Stimulated activated CD8-positive, alpha-beta memory T cell treated with anti-CD3 and anti-CD28 coated beads, Interleukin-7, amount 100 ng/mL, for 24 hours (primary cell): ENCODE measurements at regions not wholly inside any gene's neighbourhood (a gene's known extent, or its start where the extent isn't known, plus 50 kb on each side); places are given as distances from the start of the nearest gene placed in this dataset.

Experiments used
- DNase-seq: peaks from one replicate; pipeline ENCODE4 v3.0.0-alpha.2; 2020; ENCODE audit warnings: low read depth

- DNase-seq, result no peak
Measured at GRCh38 chr9:84393266-84393950, 52.9 kb upstream of the SLC28A3 start.

DNA sequence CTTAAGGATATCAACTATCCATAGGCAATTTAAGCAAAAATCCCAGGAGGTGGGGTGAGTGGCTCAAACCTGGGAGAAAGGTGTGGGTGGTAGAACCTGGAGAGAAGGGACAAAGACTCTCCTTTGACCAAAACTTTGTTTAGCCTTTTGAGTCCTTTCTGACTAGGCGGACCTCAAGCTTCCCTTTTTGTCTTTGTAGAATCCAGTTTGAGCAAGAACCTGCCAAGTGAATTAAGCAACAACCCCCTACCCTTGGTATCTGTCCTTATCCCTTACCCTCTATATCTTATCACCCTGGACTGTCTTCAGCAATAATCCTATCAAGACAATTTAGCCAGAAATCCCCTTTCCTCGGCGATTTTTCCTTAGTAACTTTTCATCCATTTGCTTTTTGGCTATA is 53.5 kb upstream of the SLC28A3 start:
- DNase-seq, result no peak

- peak; percentile 26 for DNase-seq
Measured at GRCh38 chr9:84397151-84397728, 56.7 kb upstream of the SLC28A3 start.

DNA sequence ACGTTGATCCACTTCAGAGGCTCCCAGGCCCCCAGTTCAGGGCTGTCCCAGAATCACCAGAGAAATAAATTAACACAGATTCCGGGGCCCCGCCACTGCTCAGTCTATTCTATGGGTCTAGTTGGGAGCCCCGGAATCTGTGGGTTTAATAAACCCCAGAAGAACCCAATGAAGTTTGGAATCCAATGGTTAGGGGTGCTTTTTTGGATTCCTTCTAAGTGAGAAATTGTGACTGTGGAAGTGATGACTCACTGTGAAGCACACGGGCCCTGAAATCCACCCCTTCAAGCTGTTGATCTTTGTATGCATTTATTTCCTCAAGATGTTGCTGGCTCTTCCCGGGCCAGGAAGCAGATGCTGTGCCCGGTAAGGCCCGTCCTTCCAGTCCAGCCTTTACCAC is 57.3 kb upstream of the SLC28A3 start:
- DNase-seq, result no peak

DNA sequence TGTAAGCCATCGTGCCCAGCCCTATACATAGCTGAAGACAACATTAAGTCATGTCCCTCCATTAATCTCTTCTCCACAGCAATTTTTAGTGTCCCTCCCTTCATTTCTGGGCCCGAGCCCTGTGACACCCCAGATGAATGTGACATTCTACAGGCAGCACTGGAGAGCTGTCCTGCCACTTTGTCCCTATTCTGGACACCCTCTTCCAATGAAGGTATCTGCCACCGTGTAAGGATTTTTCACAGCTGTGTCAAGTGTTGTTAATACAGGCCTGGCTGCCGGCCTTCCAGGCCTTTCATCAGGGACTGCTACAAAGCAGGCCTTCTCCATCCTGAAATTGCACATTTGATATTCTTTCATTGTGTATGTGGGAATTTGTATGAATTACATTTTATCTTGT is 62.0 kb upstream of the SLC28A3 start:
- no peak for DNase-seq

DNA sequence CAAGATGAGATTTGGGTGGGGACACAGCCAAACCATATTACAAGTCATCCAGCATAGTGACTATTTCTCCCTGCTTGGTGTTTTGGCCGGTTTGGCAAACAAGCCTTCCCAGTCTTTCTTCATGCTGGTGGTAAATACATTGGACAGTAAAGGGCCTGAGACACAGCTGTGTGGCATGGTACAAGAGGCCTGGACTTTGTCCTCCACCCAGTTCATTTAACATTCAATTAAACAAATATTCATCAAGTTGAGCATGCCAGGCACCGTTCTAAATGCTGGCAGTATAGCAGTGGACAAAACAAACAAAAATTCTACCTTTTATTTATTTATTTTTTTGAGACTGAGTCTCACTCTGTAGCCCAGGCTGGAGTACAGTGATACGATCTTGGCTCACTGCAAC is 62.7 kb upstream of the SLC28A3 start:
- no peak for DNase-seq

GRCh38 chr9:84404095-84404686 is 63.6 kb upstream of the SLC28A3 start:
- no peak for DNase-seq

DNA sequence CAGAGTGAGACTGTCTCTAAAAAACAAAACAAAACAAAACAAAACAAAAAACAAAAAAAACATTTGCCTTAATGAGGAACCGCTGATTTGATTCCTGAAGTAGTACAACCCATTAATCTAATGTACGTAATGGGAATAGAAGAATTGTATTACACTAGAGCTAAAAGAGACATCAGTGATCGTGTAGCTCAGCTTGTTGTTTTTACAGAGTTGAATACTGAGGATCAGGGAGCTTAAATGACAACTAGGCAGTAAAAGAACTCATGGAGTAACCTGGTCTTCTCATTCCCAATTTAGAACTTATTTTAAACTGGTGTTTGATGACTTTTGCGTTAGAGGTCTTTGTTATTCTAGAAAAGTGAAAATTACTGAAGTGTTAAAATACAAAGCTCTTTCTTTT is 65.1 kb upstream of the SLC28A3 start:
- no peak for DNase-seq

GRCh38 chr9:84408416-84408815 is 67.9 kb upstream of the SLC28A3 start:
- no peak for DNase-seq

DNA sequence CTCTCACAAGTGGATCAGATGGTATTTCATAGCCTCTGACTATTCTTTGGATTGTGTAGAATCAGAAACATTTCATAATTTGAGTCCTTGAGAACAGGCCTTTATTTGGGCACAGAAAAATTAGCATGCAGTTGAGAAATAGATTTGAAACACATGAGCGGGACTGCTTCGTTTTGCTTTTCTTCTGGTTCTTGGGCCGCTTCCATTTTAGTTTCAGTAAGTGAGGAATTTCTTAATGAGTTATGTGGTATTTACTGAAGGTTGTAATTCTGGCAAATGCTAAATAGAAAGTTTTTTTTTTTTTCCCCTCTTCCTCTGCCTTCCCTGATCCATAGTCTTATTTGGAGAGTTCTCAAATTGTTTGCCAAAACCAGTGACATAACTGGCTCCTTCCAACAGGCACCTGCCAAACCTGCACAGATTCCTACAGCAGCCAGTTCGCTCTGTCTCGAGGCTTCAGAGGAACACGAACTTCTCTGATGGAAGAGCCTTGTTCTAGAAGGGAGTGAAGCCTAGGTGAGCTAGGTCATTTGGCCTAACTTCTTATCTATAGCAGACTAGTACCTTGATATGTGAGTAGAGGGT is 71.2 kb upstream of the SLC28A3 start:
- DNase-seq, result no peak

DNA sequence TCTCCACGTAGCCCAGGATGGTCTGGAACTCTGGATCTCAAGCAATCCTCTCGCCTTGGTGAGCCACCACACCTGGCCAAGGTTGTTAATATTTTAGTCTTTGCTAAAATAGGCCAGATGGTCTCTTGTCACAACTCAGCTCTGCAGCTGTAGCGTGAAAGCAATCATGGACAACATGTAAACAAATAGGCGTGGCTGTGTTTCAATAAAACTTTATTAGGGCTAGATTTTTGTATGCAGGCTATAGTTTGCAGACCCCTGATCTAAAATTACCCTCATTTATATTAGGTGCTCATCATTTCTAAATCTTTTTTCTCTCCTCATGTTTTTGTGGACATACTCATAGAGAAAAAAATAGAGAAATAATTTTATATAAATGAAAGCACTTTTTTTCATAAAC is 72.1 kb upstream of the SLC28A3 start:
- DNase-seq, result no peak

GRCh38 chr9:84413301-84413700 is 72.7 kb upstream of the SLC28A3 start:
- no peak for DNase-seq

DNA sequence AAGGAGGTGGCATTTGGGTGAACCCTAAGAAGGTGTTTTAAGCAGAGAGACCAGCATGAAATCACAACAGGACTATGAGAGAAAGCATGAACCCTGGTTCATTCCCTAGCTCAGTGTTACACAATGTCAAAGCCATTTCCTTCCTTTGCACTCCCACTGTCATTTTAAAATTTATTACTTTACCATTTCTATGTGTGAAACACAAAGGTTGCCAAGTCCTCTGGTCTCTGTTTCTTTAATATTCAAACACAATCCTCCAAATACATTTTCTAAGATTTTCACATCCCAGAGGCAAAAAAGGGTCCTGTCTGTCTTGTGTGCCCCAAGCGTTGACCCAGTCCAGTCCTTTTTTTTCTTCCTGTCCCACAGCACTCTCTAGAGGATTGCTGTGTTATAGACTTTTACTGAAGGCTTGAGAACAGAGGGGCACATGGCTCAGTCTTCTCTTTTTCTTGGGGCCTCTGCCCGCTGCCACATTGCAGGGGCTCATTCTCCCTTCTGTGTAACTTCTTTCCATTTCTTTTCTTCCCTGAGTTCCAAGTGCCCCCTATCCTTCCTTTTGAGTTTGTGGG is 78.6 kb upstream of the SLC28A3 start:
- no peak for DNase-seq

DNA sequence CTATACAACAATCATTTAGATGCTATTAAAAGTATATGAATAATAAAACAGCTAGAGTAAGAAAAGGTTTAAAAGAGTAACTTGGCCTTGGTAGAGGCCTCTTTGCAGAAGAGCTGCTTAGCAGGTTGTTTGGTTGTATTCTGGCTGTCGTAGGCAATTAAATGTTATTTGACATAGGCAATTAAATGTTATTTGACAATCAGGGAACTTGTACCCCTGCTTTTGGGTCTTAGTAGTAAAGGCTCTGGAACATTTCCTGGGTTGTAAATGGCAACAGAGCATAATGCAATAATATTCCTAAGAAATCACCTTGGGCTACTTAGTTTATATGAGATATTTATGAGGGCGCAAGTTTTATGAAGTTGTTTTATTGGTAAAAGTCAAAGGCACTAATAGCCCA is 84.4 kb upstream of the SLC28A3 start:
- DNase-seq, result no peak

DNA sequence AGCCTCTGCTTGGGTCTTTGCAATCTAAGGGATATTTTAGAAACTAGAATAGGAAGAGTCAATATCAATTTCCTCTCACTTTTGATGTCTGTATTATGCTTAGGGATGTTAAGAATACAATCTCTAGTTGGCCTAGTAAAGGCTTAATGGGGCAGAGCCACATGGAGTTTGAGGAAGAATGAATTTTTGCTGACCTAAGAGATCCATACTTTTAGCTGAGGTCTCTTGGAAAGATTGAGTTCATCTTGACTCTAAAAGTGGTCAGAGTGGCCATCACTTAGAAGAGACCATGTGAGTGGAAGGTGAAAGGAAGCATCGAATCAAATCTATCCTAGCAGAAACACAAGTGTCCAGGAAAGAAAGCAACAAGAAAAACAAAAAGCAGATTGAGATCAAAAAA is 92.2 kb upstream of the SLC28A3 start:
- no peak for DNase-seq

- DNase-seq, result no peak
Measured at GRCh38 chr9:84435902-84436301, 95.3 kb upstream of the SLC28A3 start.

DNA sequence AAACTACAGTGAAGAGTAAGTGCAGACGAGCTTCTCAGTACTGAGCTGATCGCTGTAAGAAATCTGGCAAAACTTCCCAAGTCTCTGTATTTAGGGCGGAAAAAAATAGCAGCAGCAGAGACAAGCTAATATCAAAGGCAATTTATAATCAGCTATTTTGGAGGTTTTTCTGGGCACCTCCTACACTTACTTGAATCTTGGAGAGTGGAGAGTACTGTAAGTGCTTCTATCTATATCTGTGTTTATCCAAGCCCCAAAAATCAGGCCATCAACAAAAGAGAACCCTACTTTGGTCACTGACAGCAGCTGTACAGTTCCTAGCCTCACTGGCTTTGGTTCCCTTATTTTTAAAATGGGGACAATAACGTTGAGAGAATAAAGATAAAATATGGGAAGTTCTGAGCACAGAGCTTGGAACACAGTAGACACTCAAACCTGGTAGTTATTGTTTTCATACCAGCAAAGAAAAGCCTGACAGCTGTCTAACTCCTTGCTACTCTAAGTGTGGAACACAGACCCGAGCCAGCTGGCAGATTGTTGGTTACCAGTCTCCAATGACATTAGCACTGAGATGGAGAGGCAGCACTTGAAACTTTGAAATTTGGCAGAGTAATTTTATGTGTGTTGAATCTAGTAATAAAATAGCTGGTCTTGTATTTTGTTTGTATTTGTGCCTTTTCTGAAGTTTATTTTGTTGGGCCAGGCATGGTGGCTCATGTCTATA is 96.0 kb upstream of the SLC28A3 start:
- no peak for DNase-seq

- no peak for DNase-seq
Measured at GRCh38 chr9:84438391-84438790, 97.8 kb upstream of the SLC28A3 start.

GRCh38 chr9:84439250-84439649 is 98.7 kb upstream of the SLC28A3 start:
- no peak for DNase-seq

GRCh38 chr9:84442712-84443111 is 102.2 kb upstream of the SLC28A3 start:
- no peak for DNase-seq

GRCh38 chr9:84445737-84446136 is 105.2 kb upstream of the SLC28A3 start:
- DNase-seq, result no peak

DNA sequence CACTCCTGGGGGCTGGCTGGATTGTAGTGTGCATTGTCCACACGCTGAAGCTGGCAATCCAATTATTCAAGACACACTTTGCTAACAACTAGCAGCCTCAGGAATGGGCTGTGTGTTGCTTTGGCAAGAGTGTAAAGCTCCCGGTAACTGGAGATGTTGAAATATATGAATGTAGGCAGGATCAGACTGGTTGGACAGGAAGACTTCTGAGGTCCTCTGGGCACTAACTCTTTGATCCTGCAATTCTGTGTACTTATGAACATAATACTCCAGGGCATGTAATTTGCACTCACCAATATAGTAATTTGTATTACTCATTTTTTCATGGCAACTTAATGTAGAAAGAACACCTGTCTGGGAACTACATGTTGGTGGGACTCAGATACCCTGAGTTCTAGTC is 106.7 kb upstream of the SLC28A3 start:
- no peak for DNase-seq
